GM18909 (cell line): ENCODE measurements at regions not wholly inside any gene's neighbourhood (a gene's known extent, or its start where the extent isn't known, plus 50 kb on each side); places are given as distances from the start of the nearest gene placed in this dataset.
"Not testable (repeated sequence)": the region's sequence is repeated elsewhere in the genome, so short reads cannot be mapped to it uniquely, and the experiment has no call there.

Experiments used
- ATAC-seq: cut with Tn5 transposase; IDR thresholded peaks from one replicate; pipeline ENCODE4 v1.9.1; 2021; ENCODE audit warnings: mild to moderate bottlenecking; ENCODE audit not compliant: unreplicated experiment, poor library complexity

- no peak for ATAC-seq
These were observed 111.7 kb upstream of the RAI14 start for GRCh38 chr5:34544403-34544802.

GRCh38 chr5:34545164-34545563 lies 111.0 kb upstream of the RAI14 start:
- no peak for ATAC-seq

GRCh38 chr5:34545626-34546025 lies 110.5 kb upstream of the RAI14 start:
- ATAC-seq: no peak

- ATAC-seq: no peak
These were observed 108.6 kb upstream of the RAI14 start for GRCh38 chr5:34547300-34548085.

- no peak for ATAC-seq
These were observed 108.1 kb upstream of the RAI14 start for GRCh38 chr5:34548086-34548403.

- no peak for ATAC-seq
These were observed 105.9 kb upstream of the RAI14 start for GRCh38 chr5:34550247-34550646.

GRCh38 chr5:34550964-34551363 lies 105.2 kb upstream of the RAI14 start:
- no peak for ATAC-seq

GRCh38 chr5:34551911-34552433 lies 104.2 kb upstream of the RAI14 start:
- no peak for ATAC-seq

GRCh38 chr5:34552686-34553085 lies 103.4 kb upstream of the RAI14 start:
- ATAC-seq: no peak

GRCh38 chr5:34553581-34553980 lies 102.5 kb upstream of the RAI14 start:
- no peak for ATAC-seq

- ATAC-seq: no peak
These were observed 101.5 kb upstream of the RAI14 start for GRCh38 chr5:34554641-34555040.

- ATAC-seq: no peak
These were observed 100.2 kb upstream of the RAI14 start for GRCh38 chr5:34555699-34556508.

- ATAC-seq: no peak
These were observed 99.7 kb upstream of the RAI14 start for GRCh38 chr5:34556509-34556782.

- not testable (repeated sequence) for ATAC-seq
These were observed 94.5 kb upstream of the RAI14 start for GRCh38 chr5:34561581-34561980.

GRCh38 chr5:34562791-34563190 lies 93.3 kb upstream of the RAI14 start:
- no peak for ATAC-seq

GRCh38 chr5:34563269-34563668 lies 92.9 kb upstream of the RAI14 start:
- no peak for ATAC-seq

- no peak for ATAC-seq
These were observed 92.0 kb upstream of the RAI14 start for GRCh38 chr5:34563931-34564709.

- no peak for ATAC-seq
These were observed 91.4 kb upstream of the RAI14 start for GRCh38 chr5:34564710-34565235.

- ATAC-seq: no peak
These were observed 86.0 kb upstream of the RAI14 start for GRCh38 chr5:34570143-34570542.

- ATAC-seq: no peak
These were observed 85.1 kb upstream of the RAI14 start for GRCh38 chr5:34570721-34571676.
